HCT116 (cell line): ENCODE measurements at regions not wholly inside any gene's neighbourhood (a gene's known extent, or its start where the extent isn't known, plus 50 kb on each side); places are given as distances from the start of the nearest gene placed in this dataset.

ENCODE experiments used
- CEBPB ChIP-seq: IDR thresholded peaks from 2 replicates; pipeline ENCODE4 v1.6.1; 2012; ENCODE audit warnings: low read depth
- CTCF ChIP-seq, 3 experiments: fragments of 200-600 bp in 1 of 3; sonication (generic) in 1 of 3; IDR thresholded peaks in 2 of 3; conservative IDR thresholded peaks in 1 of 3; 2 replicates each; pipeline ENCODE4 v1.5.1; 2012 to 2017; ENCODE audit warnings: low read depth in 2 of 3, low read length in 2 of 3, antibody characterized with exemption in 1 of 3, borderline replicate concordance in 1 of 3, control low read depth in 1 of 3, mild to moderate bottlenecking in 1 of 3, mixed read lengths in 1 of 3, mixed run types in 1 of 3, moderate library complexity in 1 of 3; ENCODE audit not compliant: insufficient read depth in 1 of 3
- EZH2 ChIP-seq: fragments of 200-600 bp; sonication (generic); IDR thresholded peaks from 2 replicates; pipeline ENCODE4 v1.6.1; 2017; ENCODE audit warnings: antibody characterized with exemption, mixed run types
- EZH2phosphoT487 ChIP-seq: fragments of 200-600 bp; IDR thresholded peaks from 2 replicates; pipeline ENCODE4 v1.6.1; 2018; ENCODE audit warnings: antibody characterized with exemption, borderline replicate concordance
- POLR2A ChIP-seq: IDR thresholded peaks from 2 replicates; pipeline ENCODE4 v1.7.0; 2011; ENCODE audit warnings: borderline replicate concordance; ENCODE audit not compliant: insufficient read depth, insufficient read length; ENCODE audit errors: extremely low read depth
- POLR2AphosphoS5 ChIP-seq: IDR thresholded peaks from 2 replicates; pipeline ENCODE4 v1.6.1; 2011; ENCODE audit warnings: mild to moderate bottlenecking, low read depth, low read length, moderate library complexity
- RAD21 ChIP-seq: IDR thresholded peaks from 2 replicates; pipeline ENCODE4 v1.6.1; 2012; ENCODE audit warnings: low read depth, mild to moderate bottlenecking
- REST ChIP-seq: IDR thresholded peaks from 2 replicates; pipeline ENCODE4 v1.6.1; 2012; ENCODE audit warnings: low read depth
- SP1 ChIP-seq: IDR thresholded peaks from 2 replicates; pipeline ENCODE4 v1.6.1; 2012; ENCODE audit warnings: low read depth
- SRF ChIP-seq: IDR thresholded peaks from 2 replicates; pipeline ENCODE4 v1.6.1; 2012; ENCODE audit warnings: low read depth
- ZBTB33 ChIP-seq: IDR thresholded peaks from 2 replicates; pipeline ENCODE4 v1.6.1; 2011; ENCODE audit warnings: mild to moderate bottlenecking, low read length, moderate library complexity; ENCODE audit not compliant: insufficient replicate concordance; ENCODE audit errors: extremely low read depth
- ZFX ChIP-seq: fragments of 450-650 bp; IDR thresholded peaks from 2 replicates; pipeline ENCODE4 v1.6.1; 2017
- ZNF274 ChIP-seq: fragments of 200-500 bp; sonication (Bioruptor generic); IDR thresholded peaks from 2 replicates; pipeline ENCODE4 v1.6.1; 2014; ENCODE audit warnings: mild to moderate bottlenecking, low read depth, low read length, inconsistent platforms

GRCh38 chr7:67765481-67766175, 769.0 kb downstream of the TYW1 start:
- TF ChIP-seq CTCF (IDR thresholded peaks at IDR 0.05 in 2 of 3, conservative IDR thresholded peaks at IDR 0.05 in 1 of 3; ENCODE audit: borderline replicate concordance in 1 of 3, insufficient read depth in 1 of 3, low read depth in 2 of 3, low read length in 2 of 3) (no peak), POLR2A (no peak), CEBPB (no peak), POLR2AphosphoS5 (no peak), REST (no peak), SRF (no peak), SP1 (no peak), EZH2 (no peak), RAD21 (no peak), ZFX (no peak), ZBTB33 (no peak), ZNF274 (no peak), EZH2phosphoT487 (no peak)
